ENCODE measurements at regions not wholly inside any gene's neighbourhood (a gene's known extent, or its start where the extent isn't known, plus 50 kb on each side); places are given as distances from the start of the nearest gene placed in this dataset.

DNA sequence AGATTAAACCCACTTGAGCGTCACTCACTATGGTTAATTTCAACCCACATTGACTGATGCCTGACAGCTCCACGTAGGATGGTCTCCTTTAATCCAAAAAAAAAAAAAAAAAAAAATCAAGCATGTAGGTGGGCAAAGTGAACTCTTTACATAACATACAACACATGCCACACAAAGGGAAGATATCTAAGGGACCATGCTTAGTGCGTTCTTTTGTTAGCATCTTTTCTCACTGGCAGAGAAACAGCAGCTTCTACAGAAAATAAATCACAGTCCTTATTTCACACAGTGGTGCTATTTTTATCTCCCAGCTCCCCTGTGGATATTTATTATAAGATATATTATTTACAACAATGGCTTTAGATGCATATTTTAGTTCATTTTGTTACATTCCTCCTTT is 652.0 kb upstream of the CELF2 start:
- 43 to 47% methylated on average over 3 of the region's 3 CpGs for WGBS, 2 experiments (ENCODE audit: low coverage in 1 of 2, low lambda C conversion rate in 2 of 2, missing lambda C conversion rate in 2 of 2)
- H2AFZ ChIP-seq: no peak overlapping the region
- no peaks in the 10 kb centered on the region for H3K9me3 ChIP-seq (ENCODE audit: low read depth)
- H3K9ac ChIP-seq: no peak overlapping the region
- H3K27ac ChIP-seq: no peak overlapping the region
- no peaks in the 10 kb centered on the region for H4K20me1 ChIP-seq (ENCODE audit: insufficient read depth)
- TF ChIP-seq EZH2phosphoT487 (IDR thresholded peaks at IDR 0.05; ENCODE audit: insufficient read depth, low read depth) (no peak), EZH2 (IDR thresholded peaks at IDR 0.05; ENCODE audit: insufficient read depth, poor library complexity, severe bottlenecking) (no peak)
- H3K36me3 ChIP-seq (ENCODE audit: low read depth): no peaks in the 10 kb centered on the region
- H3K4me3 ChIP-seq: no peak overlapping the region
- H3K4me2 ChIP-seq (ENCODE audit: unreplicated experiment): no peak overlapping the region
- no peaks in the 10 kb centered on the region for H3K27me3 ChIP-seq (replicated peaks; ENCODE audit: insufficient read depth)
- in situ Hi-C loops (cut with MboI): no loop called here
- no peak for DNase-seq
- H3K9me2 ChIP-seq (ENCODE audit: insufficient read depth): no peaks in the 10 kb centered on the region
- no peaks in the 10 kb centered on the region for H3K4me1 ChIP-seq (ENCODE audit: insufficient read depth)
- H3K79me2 ChIP-seq (ENCODE audit: insufficient read depth): no peaks in the 10 kb centered on the region
- no peaks in the 10 kb centered on the region for H3F3A ChIP-seq (ENCODE audit: insufficient read depth)

DNA sequence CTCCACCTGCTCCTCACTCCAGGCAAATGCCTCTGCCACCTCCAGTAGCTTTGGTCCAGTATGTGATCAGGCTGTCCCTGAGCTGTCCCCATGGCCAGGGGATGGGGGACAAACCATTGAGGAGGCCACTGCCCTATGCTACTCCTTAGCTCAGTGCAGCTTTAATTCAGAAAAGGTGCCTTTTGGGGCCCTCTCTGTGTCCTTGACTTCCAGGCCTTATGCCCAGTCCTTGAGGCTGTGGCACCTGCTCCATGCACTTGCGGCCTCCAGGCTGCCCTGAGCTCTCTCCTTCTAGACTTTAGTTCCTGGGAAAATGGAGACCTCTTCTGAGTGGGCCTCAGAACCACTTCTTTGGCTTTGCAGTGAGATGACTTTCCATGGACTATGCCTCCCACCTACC is 650.8 kb upstream of the CELF2 start:
- Histone ChIP-seq H3K27me3 (replicated peaks; ENCODE audit: insufficient read depth) (no peaks in the 10 kb centered on the region), H3K36me3 (ENCODE audit: low read depth) (no peaks in the 10 kb centered on the region), H3K9me3 (ENCODE audit: low read depth) (no peaks in the 10 kb centered on the region), H3F3A (ENCODE audit: insufficient read depth) (no peaks in the 10 kb centered on the region), H4K20me1 (ENCODE audit: insufficient read depth) (no peaks in the 10 kb centered on the region), H3K79me2 (ENCODE audit: insufficient read depth) (no peaks in the 10 kb centered on the region), H3K9ac (no peak overlapping the region), H2AFZ (no peak overlapping the region), H3K4me2 (ENCODE audit: unreplicated experiment) (no peak overlapping the region), H3K9me2 (ENCODE audit: insufficient read depth) (no peaks in the 10 kb centered on the region), H3K27ac (no peak overlapping the region), H3K4me3 (no peak overlapping the region), H3K4me1 (ENCODE audit: insufficient read depth) (no peaks in the 10 kb centered on the region)
- TF ChIP-seq EZH2 (IDR thresholded peaks at IDR 0.05; ENCODE audit: insufficient read depth, poor library complexity, severe bottlenecking) (no peak), EZH2phosphoT487 (IDR thresholded peaks at IDR 0.05; ENCODE audit: insufficient read depth, low read depth) (no peak)
- 33 to 63% methylated on average over 1 of the region's 1 CpG for WGBS, 2 experiments (ENCODE audit: low coverage in 1 of 2, low lambda C conversion rate in 2 of 2, missing lambda C conversion rate in 2 of 2)
- DNase-seq: no peak
- in situ Hi-C loops (cut with MboI): no loop called here

DNA sequence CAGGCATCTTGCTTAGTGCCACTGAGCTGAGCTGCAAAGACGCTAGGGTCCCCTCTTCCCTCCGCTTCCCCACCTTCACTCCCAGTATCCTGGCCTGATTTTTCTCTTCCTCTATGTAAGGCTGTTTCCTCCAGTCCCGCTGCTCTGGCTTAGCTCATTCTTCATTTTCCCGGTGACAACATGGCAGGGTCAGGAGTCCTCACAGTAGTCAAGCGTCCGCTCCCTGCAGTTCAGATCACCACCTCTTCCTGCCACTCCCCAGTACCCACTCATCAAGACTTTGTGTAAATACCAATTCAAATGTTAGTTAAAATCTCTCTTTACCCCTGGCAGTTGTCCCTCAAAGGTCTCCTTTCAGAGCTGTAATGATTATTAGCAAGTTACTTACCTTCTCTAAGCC is 650.4 kb upstream of the CELF2 start:
- Histone ChIP-seq H3K4me3 (no peak overlapping the region), H3K9me3 (ENCODE audit: low read depth) (no peaks in the 10 kb centered on the region), H3K4me2 (ENCODE audit: unreplicated experiment) (no peak overlapping the region), H3F3A (ENCODE audit: insufficient read depth) (no peaks in the 10 kb centered on the region), H3K4me1 (ENCODE audit: insufficient read depth) (no peaks in the 10 kb centered on the region), H3K27ac (no peak overlapping the region), H3K27me3 (replicated peaks; ENCODE audit: insufficient read depth) (no peaks in the 10 kb centered on the region), H3K9ac (no peak overlapping the region), H3K79me2 (ENCODE audit: insufficient read depth) (no peaks in the 10 kb centered on the region), H2AFZ (no peak overlapping the region), H3K36me3 (ENCODE audit: low read depth) (no peaks in the 10 kb centered on the region), H4K20me1 (ENCODE audit: insufficient read depth) (no peaks in the 10 kb centered on the region), H3K9me2 (ENCODE audit: insufficient read depth) (no peaks in the 10 kb centered on the region)
- in situ Hi-C loops (cut with MboI): no loop called here
- whole genome bisulfite sequencing, 2 experiments (ENCODE audit: low coverage in 1 of 2, low lambda C conversion rate in 2 of 2, missing lambda C conversion rate in 2 of 2): 68 to 73% methylated on average over 6 of the region's 6 CpGs
- no peak for DNase-seq
- TF ChIP-seq EZH2phosphoT487 (IDR thresholded peaks at IDR 0.05; ENCODE audit: insufficient read depth, low read depth) (no peak), EZH2 (IDR thresholded peaks at IDR 0.05; ENCODE audit: insufficient read depth, poor library complexity, severe bottlenecking) (no peak)

DNA sequence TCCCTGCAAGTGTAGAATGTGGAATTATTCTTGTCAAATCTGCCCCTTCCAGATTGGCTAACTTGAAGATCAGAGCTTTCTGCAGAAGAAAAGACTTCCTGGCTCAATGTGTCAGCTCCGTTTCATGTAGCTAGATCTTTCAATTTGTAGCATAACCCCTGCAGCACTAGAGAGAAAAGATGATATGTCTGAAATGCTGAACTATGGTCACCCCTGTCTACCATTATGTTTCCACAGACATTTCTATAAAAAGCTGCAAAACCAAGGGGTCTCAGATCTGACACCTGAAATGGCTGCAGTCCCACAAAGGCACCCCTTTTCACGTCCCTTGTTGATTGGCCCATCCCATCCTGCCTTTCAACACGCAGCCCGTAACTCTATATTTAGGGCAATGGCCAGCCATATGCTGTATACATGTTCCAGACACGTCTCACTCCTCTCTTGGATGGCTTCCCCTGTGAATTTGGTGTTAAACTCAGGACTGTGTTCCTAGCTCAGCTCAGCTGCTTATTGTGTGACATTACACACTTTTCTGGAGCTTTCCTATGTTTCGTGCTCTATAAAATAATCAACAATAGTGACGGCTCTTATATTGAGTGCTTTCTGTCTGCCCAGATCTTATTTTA is 648.6 kb upstream of the CELF2 start:
- WGBS, 2 experiments (ENCODE audit: low coverage in 1 of 2, low lambda C conversion rate in 2 of 2, missing lambda C conversion rate in 2 of 2): 29 to 36% methylated on average over 7 of the region's 7 CpGs
- H3F3A ChIP-seq (ENCODE audit: insufficient read depth): no peaks in the 10 kb centered on the region
- no peaks in the 10 kb centered on the region for H4K20me1 ChIP-seq (ENCODE audit: insufficient read depth)
- no peak overlapping the region for H3K27ac ChIP-seq
- no peaks in the 10 kb centered on the region for H3K9me2 ChIP-seq (ENCODE audit: insufficient read depth)
- no peaks in the 10 kb centered on the region for H3K36me3 ChIP-seq (ENCODE audit: low read depth)
- TF ChIP-seq EZH2 (IDR thresholded peaks at IDR 0.05; ENCODE audit: insufficient read depth, poor library complexity, severe bottlenecking) (no peak), EZH2phosphoT487 (IDR thresholded peaks at IDR 0.05; ENCODE audit: insufficient read depth, low read depth) (no peak)
- H3K9ac ChIP-seq: no peak overlapping the region
- H3K4me1 ChIP-seq (ENCODE audit: insufficient read depth): no peaks in the 10 kb centered on the region
- no peak overlapping the region for H2AFZ ChIP-seq
- no peaks in the 10 kb centered on the region for H3K27me3 ChIP-seq (replicated peaks; ENCODE audit: insufficient read depth)
- no peak overlapping the region for H3K4me3 ChIP-seq
- in situ Hi-C loops (cut with MboI): no loop called here
- DNase-seq: no peak
- H3K9me3 ChIP-seq (ENCODE audit: low read depth): no peaks in the 10 kb centered on the region
- H3K79me2 ChIP-seq (ENCODE audit: insufficient read depth): no peaks in the 10 kb centered on the region
- H3K4me2 ChIP-seq (ENCODE audit: unreplicated experiment): no peak overlapping the region

DNA sequence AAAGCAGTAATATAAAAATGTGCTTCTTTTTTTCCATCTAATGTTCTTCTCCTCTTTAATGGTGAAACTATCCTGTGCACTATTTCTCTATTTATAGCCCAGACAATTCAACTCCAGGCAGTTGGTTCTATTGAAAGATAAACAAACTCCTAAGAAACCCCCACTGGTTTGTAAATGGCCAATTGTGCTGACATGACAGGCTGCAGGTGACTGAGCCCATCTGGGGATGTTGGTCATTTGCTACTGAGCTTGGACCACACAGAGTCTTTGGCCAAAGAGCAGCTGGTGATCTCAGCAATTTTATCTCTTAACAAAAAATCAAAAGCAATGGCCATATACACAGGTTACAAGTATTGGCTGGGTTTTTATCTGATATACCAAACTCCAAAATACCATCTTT is 631.8 kb upstream of the CELF2 start:
- H3K9me3 ChIP-seq (ENCODE audit: low read depth): no peaks in the 10 kb centered on the region
- H3K4me3 ChIP-seq: no peak overlapping the region
- no peak overlapping the region for H3K4me2 ChIP-seq (ENCODE audit: unreplicated experiment)
- H3K27ac ChIP-seq: no peak overlapping the region
- H3K36me3 ChIP-seq (ENCODE audit: low read depth): no peaks in the 10 kb centered on the region
- no peaks in the 10 kb centered on the region for H3K9me2 ChIP-seq (ENCODE audit: insufficient read depth)
- in situ Hi-C loops (cut with MboI): no loop called here
- TF ChIP-seq EZH2 (IDR thresholded peaks at IDR 0.05; ENCODE audit: insufficient read depth, poor library complexity, severe bottlenecking): no peak
- TF ChIP-seq EZH2phosphoT487 (IDR thresholded peaks at IDR 0.05; ENCODE audit: insufficient read depth, low read depth): no peak
- H3K4me1 ChIP-seq (ENCODE audit: insufficient read depth): no peaks in the 10 kb centered on the region
- no peaks in the 10 kb centered on the region for H3F3A ChIP-seq (ENCODE audit: insufficient read depth)
- no peaks in the 10 kb centered on the region for H3K79me2 ChIP-seq (ENCODE audit: insufficient read depth)
- no peak for DNase-seq
- no peaks in the 10 kb centered on the region for H4K20me1 ChIP-seq (ENCODE audit: insufficient read depth)
- no peak overlapping the region for H2AFZ ChIP-seq
- no peaks in the 10 kb centered on the region for H3K27me3 ChIP-seq (replicated peaks; ENCODE audit: insufficient read depth)
- H3K9ac ChIP-seq: no peak overlapping the region
